Keratinocyte (primary cell): ENCODE measurements at regions not wholly inside any gene's neighbourhood (a gene's known extent, or its start where the extent isn't known, plus 50 kb on each side); places are given as distances from the start of the nearest gene placed in this dataset.

Experiments used
- CTCF ChIP-seq, 3 experiments: IDR thresholded peaks in 1 of 3; conservative IDR thresholded peaks in 1 of 3; optimal IDR thresholded peaks in 1 of 3; 2 replicates in 2 of 3; 3 replicates in 1 of 3; pipeline versions ENCODE3 to v1.5.1; 2011; ENCODE audit warnings: low read length in 3 of 3, mild to moderate bottlenecking in 3 of 3, moderate library complexity in 2 of 3, control low read depth in 1 of 3, inconsistent platforms in 1 of 3; ENCODE audit not compliant: insufficient read depth in 2 of 3; ENCODE audit errors: extremely low read depth in 1 of 3
- EZH2 ChIP-seq: IDR thresholded peaks from one replicate; pipeline ENCODE4 v1.6.1; 2012; ENCODE audit warnings: inconsistent platforms, mild to moderate bottlenecking, low read length, moderate library complexity

DNA sequence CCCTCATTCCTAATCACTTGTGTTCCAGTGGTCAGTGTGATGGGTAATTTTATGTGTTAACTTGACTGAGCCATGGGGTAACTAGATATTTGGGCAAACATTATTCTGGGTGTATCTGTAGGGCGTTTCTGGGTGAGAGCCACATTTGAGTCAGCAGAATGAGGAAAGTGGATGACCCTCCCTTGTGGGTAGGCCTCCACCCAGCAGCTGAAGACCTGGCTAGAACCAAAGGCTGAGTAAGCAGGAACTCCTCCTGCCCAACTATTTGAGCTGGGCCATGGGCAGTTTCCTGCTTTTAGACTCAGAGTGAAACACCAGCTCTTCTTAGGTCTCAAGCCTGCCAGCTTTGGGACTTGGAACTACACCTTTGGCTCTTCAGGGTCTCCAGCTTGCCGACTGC, 141.8 kb downstream of the ACKR3 start:
- no peak for TF ChIP-seq CTCF (optimal IDR thresholded peaks at IDR 0.05 in 1 of 3, IDR thresholded peaks at IDR 0.05 in 1 of 3, conservative IDR thresholded peaks at IDR 0.05 in 1 of 3; ENCODE audit: extremely low read depth in 1 of 3, insufficient read depth in 2 of 3, low read length in 3 of 3)
- TF ChIP-seq EZH2 = no peak
